ENCODE measurements at regions not wholly inside any gene's neighbourhood (a gene's known extent, or its start where the extent isn't known, plus 50 kb on each side); places are given as distances from the start of the nearest gene placed in this dataset.

- Histone ChIP-seq H3K27me3 (ENCODE audit: control insufficient read depth, insufficient read depth, low read length) (no peaks in the 10 kb centered on the region), H3K4me3 (ENCODE audit: low read depth in 2 of 2, low read length in 2 of 2) (no peak overlapping the region), H3K9me3 (ENCODE audit: control insufficient read depth, insufficient read depth, low read depth, low read length) (no peaks in the 10 kb centered on the region), H3K4me1 (ENCODE audit: control insufficient read depth, insufficient read depth, low read length) (no peaks in the 10 kb centered on the region), H3K27ac (ENCODE audit: low read length) (no peak overlapping the region), H3K36me3 (ENCODE audit: control insufficient read depth, insufficient read depth, low read length) (no peaks in the 10 kb centered on the region)
- ChIA-PET CTCF (no interaction called here), POLR2A (no interaction called here)
- DNase-seq (ENCODE audit: low read depth, low spot score) (no peak), ATAC-seq (no peak)
- BruUV-seq (replicated peaks): no TSS peak
- intact Hi-C loops (cut with micrococcal nuclease; ENCODE audit: unreplicated experiment): no loop called here
- no peak for TF ChIP-seq SIN3A (IDR thresholded peaks at IDR 0.05; ENCODE audit: borderline replicate concordance, insufficient read depth, low read depth, low read length)
- TF ChIP-seq REST (IDR thresholded peaks at IDR 0.05; ENCODE audit: insufficient read depth in 1 of 2, low read depth in 2 of 2, low read length in 1 of 2): no peak
- no peak for TF ChIP-seq POLR2AphosphoS5 (IDR thresholded peaks at IDR 0.05; ENCODE audit: low read depth, low read length)
- TF ChIP-seq TCF7L2 (IDR thresholded peaks at IDR 0.05; ENCODE audit: low read depth, low read length): no peak
- TF ChIP-seq CTCF (IDR thresholded peaks at IDR 0.05): no peak
- in situ Hi-C loops (cut with HindIII; ENCODE audit: low pct_unique_long_range_greater_than_20kb, low sequenced_read_pairs): no loop called here
These were observed 87.9 kb downstream of the RHOU start for GRCh38 chr1:228823200-228823599.

- no peak overlapping the region for H3K27ac ChIP-seq (ENCODE audit: low read length)
- no peaks in the 10 kb centered on the region for H3K4me1 ChIP-seq (ENCODE audit: control insufficient read depth, insufficient read depth, low read length)
- no peak overlapping the region for H3K4me3 ChIP-seq (ENCODE audit: low read depth in 2 of 2, low read length in 2 of 2)
- H3K9me3 ChIP-seq (ENCODE audit: control insufficient read depth, insufficient read depth, low read depth, low read length): no peaks in the 10 kb centered on the region
- ChIA-PET POLR2A (no interaction called here), CTCF (no interaction called here)
- H3K27me3 ChIP-seq (ENCODE audit: control insufficient read depth, insufficient read depth, low read length): no peaks in the 10 kb centered on the region
- ATAC-seq: no peak
- in situ Hi-C loops (cut with HindIII; ENCODE audit: low pct_unique_long_range_greater_than_20kb, low sequenced_read_pairs): no loop called here
- H3K36me3 ChIP-seq (ENCODE audit: control insufficient read depth, insufficient read depth, low read length): no peaks in the 10 kb centered on the region
- BruUV-seq (replicated peaks): no TSS peak
- intact Hi-C loops (cut with micrococcal nuclease; ENCODE audit: unreplicated experiment): no loop called here
- DNase-seq (ENCODE audit: low read depth, low spot score): no peak
- TF ChIP-seq SIN3A (IDR thresholded peaks at IDR 0.05; ENCODE audit: borderline replicate concordance, insufficient read depth, low read depth, low read length): no peak
- TF ChIP-seq REST (IDR thresholded peaks at IDR 0.05; ENCODE audit: insufficient read depth in 1 of 2, low read depth in 2 of 2, low read length in 1 of 2): no peak
- no peak for TF ChIP-seq TCF7L2 (IDR thresholded peaks at IDR 0.05; ENCODE audit: low read depth, low read length)
- no peak for TF ChIP-seq CTCF (IDR thresholded peaks at IDR 0.05)
- TF ChIP-seq POLR2AphosphoS5 (IDR thresholded peaks at IDR 0.05; ENCODE audit: low read depth, low read length): no peak
These were observed 89.1 kb downstream of the RHOU start for GRCh38 chr1:228824366-228824765.

Measured in Panc1 (cell line).